HepG2 (cell line): ENCODE measurements at regions not wholly inside any gene's neighbourhood (a gene's known extent, or its start where the extent isn't known, plus 50 kb on each side); places are given as distances from the start of the nearest gene placed in this dataset.
A peak's percentile ranks its signal among the peaks of the same experiment; 100 is the strongest.

Experiments
- ATF1 ChIP-seq: IDR thresholded peaks from 2 replicates; pipeline ENCODE4 v1.6.1; 2016; ENCODE audit warnings: mild to moderate bottlenecking, control low read depth
- EED ChIP-seq: sonication (generic); formaldehyde crosslinking; IDR thresholded peaks from 2 replicates; pipeline ENCODE4 v1.5.0; 2020; ENCODE audit warnings: mild to moderate bottlenecking, missing genetic modification reagents
- HDAC1 ChIP-seq: sonication (generic); formaldehyde crosslinking; IDR thresholded peaks from 2 replicates; pipeline ENCODE4 v1.5.1; 2020; ENCODE audit warnings: mild to moderate bottlenecking, missing genetic modification reagents
- NCOA1 ChIP-seq: sonication (generic); formaldehyde crosslinking; IDR thresholded peaks from 2 replicates; pipeline ENCODE4 v1.9.0; 2021; ENCODE audit warnings: missing genetic modification reagents
- NR3C1 ChIP-seq: sonication (generic); formaldehyde crosslinking; IDR thresholded peaks from 2 replicates; pipeline ENCODE4 v1.4.0; 2020; ENCODE audit warnings: missing genetic modification reagents
- PBX3 ChIP-seq: sonication (generic); formaldehyde crosslinking; IDR thresholded peaks from 2 replicates; pipeline ENCODE4 v1.8.1; 2023; ENCODE audit warnings: missing genetic modification reagents, inconsistent platforms, borderline replicate concordance
- SMAD3 ChIP-seq: sonication (generic); formaldehyde crosslinking; IDR thresholded peaks from 2 replicates; pipeline ENCODE4 v1.4.0; 2020; ENCODE audit warnings: missing genetic modification reagents
- SP140L ChIP-seq: sonication (generic); formaldehyde crosslinking; IDR thresholded peaks from 2 replicates; pipeline ENCODE4 v1.4.0; 2020; ENCODE audit warnings: missing genetic modification reagents, borderline replicate concordance
- THAP11 ChIP-seq: IDR thresholded peaks from 2 replicates; pipeline ENCODE4 v1.6.1; 2016; ENCODE audit warnings: missing biosample characterization, missing genetic modification reagents
- ZFX ChIP-seq: sonication (generic); formaldehyde crosslinking; IDR thresholded peaks from 2 replicates; pipeline ENCODE4 v1.4.0; 2020; ENCODE audit warnings: mild to moderate bottlenecking, low read depth, missing genetic modification reagents, moderate library complexity
- ZNF468 ChIP-seq: sonication (generic); formaldehyde crosslinking; IDR thresholded peaks from 2 replicates; pipeline ENCODE4 v1.8.0; 2022; ENCODE audit warnings: mild to moderate bottlenecking, moderate library complexity, missing genetic modification reagents
- ZNF589 ChIP-seq: sonication (generic); formaldehyde crosslinking; conservative IDR thresholded peaks from 2 replicates; pipeline ENCODE4 v1.8.0; 2022; ENCODE audit warnings: mild to moderate bottlenecking, moderate library complexity, missing genetic modification reagents
- ZSCAN30 ChIP-seq: sonication (generic); formaldehyde crosslinking; IDR thresholded peaks from 2 replicates; pipeline ENCODE4 v1.5.0; 2020; ENCODE audit warnings: mild to moderate bottlenecking, missing genetic modification reagents
- TF ChIP-seq, protein P1 (sequence below): IDR thresholded peaks from 2 replicates; pipeline ENCODE4 v1.6.1; 2016; ENCODE audit warnings: low read depth, borderline replicate concordance
- TF ChIP-seq, protein P2 (sequence below): fragments of 450-650 bp; IDR thresholded peaks from 2 replicates; pipeline ENCODE4 v1.6.1; 2017; ENCODE audit warnings: mild to moderate bottlenecking
- TF ChIP-seq, protein P3 (sequence below): sonication (generic); formaldehyde crosslinking; IDR thresholded peaks from 2 replicates; pipeline ENCODE4 v1.5.1; 2020; ENCODE audit warnings: missing genetic modification reagents, mild to moderate bottlenecking, borderline replicate concordance

DNA sequence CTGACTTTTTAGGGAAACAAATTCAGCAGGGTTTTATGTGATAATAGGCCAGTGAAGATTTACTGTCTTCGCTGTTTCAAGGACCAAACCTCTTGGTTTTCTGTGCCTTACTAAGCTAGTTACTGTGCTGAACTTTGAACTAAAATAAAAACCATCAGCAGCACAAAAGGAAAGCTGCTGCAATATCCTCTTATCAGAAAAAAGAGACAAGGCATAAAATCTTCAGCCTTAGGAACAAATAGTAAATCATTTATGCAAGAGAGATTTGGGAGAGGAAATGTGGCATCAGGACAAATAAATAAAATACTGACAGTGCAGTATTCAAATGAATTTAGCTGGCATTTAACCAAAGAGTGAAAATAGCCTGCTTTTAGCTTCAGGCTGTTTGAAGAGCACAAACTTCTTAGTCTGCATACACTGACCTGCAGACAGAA lies 64.1 kb upstream of the EHBP1 start (continued):
- TF ChIP-seq ZNF589, result no peak
- TF ChIP-seq, protein P1, sequence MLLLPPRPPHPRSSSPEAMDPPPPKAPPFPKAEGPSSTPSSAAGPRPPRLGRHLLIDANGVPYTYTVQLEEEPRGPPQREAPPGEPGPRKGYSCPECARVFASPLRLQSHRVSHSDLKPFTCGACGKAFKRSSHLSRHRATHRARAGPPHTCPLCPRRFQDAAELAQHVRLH (CRISPR knock-in tag), result no peak
- no peak for TF ChIP-seq ZFX
- peak; percentile 29; the same call in 1 of the 2 replicates for TF ChIP-seq THAP11
- no peak for TF ChIP-seq NR3C1
- no peak for TF ChIP-seq ZSCAN30 (CRISPR knock-in tag)
- no peak for TF ChIP-seq EED (CRISPR knock-in tag)
- no peak for TF ChIP-seq PBX3 (CRISPR knock-in tag)
- TF ChIP-seq HDAC1 (CRISPR knock-in tag), result no peak
- peak; percentile 44; the same call in 1 of the 2 replicates for TF ChIP-seq ATF1 (CRISPR knock-in tag)
- no peak for TF ChIP-seq ZNF468 (CRISPR knock-in tag)
- no peak for TF ChIP-seq SP140L (CRISPR knock-in tag)
- TF ChIP-seq, protein P2, sequence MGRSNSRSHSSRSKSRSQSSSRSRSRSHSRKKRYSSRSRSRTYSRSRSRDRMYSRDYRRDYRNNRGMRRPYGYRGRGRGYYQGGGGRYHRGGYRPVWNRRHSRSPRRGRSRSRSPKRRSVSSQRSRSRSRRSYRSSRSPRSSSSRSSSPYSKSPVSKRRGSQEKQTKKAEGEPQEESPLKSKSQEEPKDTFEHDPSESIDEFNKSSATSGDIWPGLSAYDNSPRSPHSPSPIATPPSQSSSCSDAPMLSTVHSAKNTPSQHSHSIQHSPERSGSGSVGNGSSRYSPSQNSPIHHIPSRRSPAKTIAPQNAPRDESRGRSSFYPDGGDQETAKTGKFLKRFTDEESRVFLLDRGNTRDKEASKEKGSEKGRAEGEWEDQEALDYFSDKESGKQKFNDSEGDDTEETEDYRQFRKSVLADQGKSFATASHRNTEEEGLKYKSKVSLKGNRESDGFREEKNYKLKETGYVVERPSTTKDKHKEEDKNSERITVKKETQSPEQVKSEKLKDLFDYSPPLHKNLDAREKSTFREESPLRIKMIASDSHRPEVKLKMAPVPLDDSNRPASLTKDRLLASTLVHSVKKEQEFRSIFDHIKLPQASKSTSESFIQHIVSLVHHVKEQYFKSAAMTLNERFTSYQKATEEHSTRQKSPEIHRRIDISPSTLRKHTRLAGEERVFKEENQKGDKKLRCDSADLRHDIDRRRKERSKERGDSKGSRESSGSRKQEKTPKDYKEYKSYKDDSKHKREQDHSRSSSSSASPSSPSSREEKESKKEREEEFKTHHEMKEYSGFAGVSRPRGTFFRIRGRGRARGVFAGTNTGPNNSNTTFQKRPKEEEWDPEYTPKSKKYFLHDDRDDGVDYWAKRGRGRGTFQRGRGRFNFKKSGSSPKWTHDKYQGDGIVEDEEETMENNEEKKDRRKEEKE, result no peak
- TF ChIP-seq, protein P3, sequence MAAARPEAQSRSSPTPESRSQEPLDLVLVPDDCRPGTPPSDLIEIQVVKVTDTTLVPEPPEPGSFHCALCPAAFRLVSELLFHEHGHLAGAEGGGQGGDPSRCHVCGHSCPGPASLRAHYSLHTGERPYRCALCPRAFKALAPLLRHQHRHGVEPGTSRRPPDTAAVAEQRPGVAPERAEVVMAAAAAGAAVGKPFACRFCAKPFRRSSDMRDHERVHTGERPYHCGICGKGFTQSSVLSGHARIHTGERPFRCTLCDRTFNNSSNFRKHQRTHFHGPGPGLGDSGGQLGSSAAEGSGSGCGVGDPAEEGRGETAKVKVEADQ, result no peak
- no peak for TF ChIP-seq NCOA1
- TF ChIP-seq SMAD3, result no peak; the same call in 1 of the 2 replicates
